HG03139 (cell line): ENCODE measurements at regions not wholly inside any gene's neighbourhood (a gene's known extent, or its start where the extent isn't known, plus 50 kb on each side); places are given as distances from the start of the nearest gene placed in this dataset.

Source experiments
- ATAC-seq: cut with Tn5 transposase; IDR thresholded peaks from one replicate; pipeline ENCODE4 v1.9.1; 2021; ENCODE audit not compliant: unreplicated experiment

DNA sequence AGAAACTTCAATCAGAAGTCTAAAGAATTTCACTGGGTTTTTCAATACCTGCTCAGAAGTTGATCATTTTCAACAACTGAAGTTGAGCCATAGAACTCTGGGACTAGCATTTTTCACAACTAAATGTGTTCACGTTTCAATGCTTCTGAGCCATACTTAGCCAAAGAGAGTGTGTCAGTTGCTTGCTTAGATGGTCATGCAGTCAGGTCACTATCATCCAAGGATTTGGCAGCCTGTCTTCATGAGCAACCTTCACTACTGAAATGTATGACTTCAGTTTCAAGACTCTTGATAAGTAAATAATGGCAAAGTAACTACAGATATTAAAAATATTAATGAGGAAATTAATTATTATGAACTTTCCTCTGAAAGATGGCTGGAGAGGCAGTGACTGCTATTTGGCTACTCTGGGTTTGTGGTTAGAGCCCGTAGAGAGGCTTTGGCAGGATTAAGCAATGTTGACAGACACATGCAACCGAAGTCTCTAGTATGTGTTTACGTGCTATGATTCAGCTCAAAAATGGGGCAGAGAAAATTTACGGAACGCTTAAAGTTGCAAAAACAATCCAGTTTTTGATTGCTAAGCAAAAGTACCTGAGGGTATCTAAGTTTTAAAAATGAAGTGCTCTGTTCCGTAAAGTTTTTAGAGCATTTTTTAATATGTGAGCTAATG lies 133.8 kb downstream of the GMNC start:
- ATAC-seq, result no peak

DNA sequence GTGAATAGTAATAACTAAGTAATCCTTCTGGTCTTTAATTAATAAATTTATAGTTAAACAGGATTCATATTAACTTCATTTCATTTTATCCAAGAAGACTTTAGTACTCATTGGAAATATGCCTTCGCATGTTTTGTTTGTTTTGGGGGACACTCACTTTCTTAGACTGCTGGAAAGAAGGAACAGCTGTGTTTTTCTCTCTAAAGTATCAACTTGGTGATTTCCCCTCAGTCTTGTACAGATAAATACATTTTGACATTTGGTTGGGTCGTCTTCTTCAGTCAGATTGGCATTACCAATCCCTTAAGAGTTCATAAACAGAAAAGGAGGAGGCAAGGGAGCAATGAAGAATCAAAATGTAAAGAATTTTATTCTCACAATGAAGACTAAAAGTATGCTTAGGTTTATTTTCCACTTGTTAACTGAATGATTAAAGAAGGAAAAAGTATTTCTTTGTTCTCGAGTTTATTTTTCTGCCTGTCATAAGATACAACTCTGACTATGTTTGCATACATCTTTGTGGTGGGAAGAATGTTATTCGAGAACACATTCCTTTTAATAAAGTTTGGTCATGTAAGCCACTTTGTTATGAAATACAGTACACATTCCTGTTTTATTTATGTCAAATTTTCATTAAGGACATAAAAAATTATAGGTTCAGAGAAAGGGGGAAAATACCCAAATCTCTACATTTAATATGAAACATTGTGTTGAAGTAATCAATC lies 140.2 kb downstream of the GMNC start:
- ATAC-seq, result no peak

DNA sequence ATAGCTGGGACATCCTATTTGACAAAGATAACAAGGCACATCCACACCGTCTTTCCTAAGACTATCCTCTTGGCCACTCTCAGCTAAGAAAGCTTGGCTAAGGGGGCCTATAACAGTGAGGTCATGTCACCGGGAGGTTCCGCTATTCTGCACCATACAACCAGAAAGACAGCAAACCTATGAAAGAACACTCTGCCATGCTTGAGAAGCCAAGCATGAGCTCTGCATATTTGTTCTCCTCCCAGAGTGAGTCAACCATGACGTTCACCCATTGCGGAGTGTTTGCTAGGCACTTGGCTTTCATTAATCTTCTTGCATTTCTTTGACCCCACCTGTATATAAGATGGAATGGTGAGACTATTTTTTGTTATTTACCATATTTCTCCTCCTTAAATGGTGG lies 141.2 kb downstream of the GMNC start:
- ATAC-seq, result peak; percentile 78

DNA sequence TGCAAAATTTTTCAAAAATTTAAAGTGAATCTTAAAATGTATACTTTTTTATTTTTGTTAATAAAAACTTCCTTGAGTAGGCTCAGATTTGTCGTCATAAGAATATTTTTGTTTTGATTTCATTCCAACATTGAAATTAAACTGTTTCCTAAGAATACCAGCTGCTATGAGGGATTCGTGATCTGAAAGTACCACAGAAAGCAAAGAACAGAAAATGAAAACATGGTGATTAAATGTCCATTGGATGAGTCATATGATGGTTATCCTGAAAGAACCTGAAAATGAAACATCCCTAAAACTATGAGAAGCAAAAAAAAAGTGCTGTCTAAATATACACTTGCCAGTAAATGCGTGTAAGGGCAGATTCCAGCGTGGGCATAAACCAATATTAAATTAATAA lies 143.8 kb downstream of the GMNC start:
- ATAC-seq, result no peak

DNA sequence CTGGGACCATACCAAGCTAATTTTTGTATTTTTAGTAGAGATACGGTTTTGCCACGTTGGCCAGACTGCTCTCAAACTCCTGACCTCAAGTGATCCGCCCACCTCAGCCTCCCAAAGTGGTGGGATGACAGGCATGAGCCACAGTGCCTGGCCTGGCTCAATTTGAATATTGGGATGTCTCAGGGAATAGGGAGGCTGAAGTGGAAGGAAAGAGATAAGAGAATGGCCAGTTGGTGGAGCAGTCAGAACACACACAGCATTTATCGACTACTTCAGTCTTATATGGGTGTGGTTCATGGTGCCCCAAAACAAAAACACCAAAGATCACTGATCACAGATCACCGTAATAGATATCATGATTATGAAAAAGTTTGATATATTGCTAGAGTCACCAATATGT lies 144.4 kb downstream of the GMNC start:
- no peak for ATAC-seq

DNA sequence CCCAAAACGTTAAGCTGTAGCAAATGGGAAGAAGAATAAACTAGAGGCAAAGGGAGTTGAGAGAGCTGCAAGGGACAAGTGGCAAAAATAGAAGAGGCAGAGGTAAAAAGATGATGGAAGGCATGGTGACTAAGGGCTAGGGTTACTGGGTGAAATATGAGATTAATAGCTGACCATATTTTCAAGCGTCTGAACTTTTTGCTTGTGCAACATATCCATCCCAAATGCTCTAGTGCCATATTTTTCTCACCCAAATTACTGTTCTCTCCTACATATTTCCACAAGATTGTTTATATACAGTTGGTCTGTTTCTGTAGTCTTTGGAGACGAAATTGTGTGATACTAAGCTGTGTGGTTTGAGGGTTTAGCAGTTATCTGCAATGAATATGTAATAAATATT lies 145.5 kb downstream of the GMNC start:
- no peak for ATAC-seq

DNA sequence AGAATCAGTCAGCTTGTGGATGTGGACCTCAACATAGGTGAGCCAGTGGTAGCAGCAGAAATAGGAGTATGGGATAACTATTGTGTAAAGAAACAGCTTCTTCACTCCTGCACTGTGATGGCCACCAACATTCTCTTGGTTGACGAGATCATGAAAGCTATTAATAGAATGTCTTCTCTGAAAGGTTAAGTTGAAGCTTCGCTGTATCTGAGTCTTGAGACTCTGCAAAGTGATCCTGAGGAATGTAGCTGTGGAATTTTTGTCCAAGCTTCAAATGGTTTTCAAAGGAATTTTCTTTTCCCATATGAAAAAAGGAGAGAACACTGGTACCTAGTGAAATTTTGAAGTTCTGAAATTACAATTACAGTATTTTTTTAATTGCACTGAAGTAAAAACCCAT lies 146.3 kb downstream of the GMNC start:
- no peak for ATAC-seq

DNA sequence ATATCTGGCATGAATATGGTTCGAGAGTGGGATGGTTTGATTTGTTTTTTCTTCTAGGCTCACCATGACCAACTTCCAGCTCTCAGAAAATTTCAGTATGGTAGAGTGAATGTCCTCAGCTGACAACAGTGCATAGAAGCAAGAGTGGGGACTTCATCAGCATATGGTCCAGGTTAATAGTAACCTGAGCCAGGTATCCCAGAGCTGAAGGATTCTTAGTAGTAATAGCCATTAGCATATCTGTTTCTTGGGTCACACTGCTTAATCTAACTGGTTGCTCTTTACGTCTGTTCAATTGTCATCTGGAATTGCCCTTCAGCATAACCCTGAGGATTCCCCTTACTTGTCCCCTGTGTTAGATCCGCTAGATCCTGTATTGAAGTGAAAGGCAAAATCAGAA lies 151.8 kb downstream of the GMNC start:
- no peak for ATAC-seq

DNA sequence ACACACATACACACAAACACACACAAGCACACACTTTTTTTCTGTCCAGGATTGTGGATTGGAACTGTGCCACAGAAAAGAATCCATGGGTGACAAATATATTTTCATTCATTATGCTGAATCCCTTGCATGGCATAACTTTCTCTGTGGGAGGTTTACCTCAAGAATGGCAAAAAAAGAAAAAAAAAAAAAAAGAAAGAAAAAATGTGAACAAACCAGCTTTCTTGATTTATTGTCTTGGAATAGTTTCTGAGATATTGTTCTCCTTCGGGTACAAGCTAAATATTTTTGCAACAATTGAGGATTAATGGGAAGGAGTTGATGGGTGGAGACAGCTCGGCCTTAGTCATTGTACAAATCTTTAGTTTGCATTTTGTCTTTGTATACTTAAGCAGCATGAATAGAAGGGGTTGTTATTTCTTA lies 153.1 kb downstream of the GMNC start:
- no peak for ATAC-seq
